ENCODE measurements at regions not wholly inside any gene's neighbourhood (a gene's known extent, or its start where the extent isn't known, plus 50 kb on each side); places are given as distances from the start of the nearest gene placed in this dataset.

GRCh38 chr3:117191245-117191644 is 481.7 kb downstream of the TUSC7 start (continued):
- TF ChIP-seq RNF2 (IDR thresholded peaks at IDR 0.05; ENCODE audit: borderline replicate concordance, low read depth, low read length, missing control alignments, poor library complexity, severe bottlenecking), result no peak
